ENCODE measurements at regions not wholly inside any gene's neighbourhood (a gene's known extent, or its start where the extent isn't known, plus 50 kb on each side); places are given as distances from the start of the nearest gene placed in this dataset.

GRCh38 chr1:94693029-94693428, 127.1 kb upstream of the SLC44A3 start:
- H3K36me3 Mint-ChIP-seq (ENCODE audit: low read depth): no peaks in the 10 kb centered on the region

GRCh38 chr1:94688646-94689045, 131.5 kb upstream of the SLC44A3 start:
- no peaks in the 10 kb centered on the region for H3K4me1 Mint-ChIP-seq (ENCODE audit: low read depth)
- no peaks in the 10 kb centered on the region for H3K36me3 Mint-ChIP-seq (ENCODE audit: low read depth)
- no peak overlapping the region for H3K4me3 Mint-ChIP-seq (ENCODE audit: low read depth)

More at GRCh38 chr1:94693029-94693428, 127.1 kb upstream of the SLC44A3 start:
- intact Hi-C loops (cut with micrococcal nuclease): no loop called here
- Mint-ChIP-seq H3K4me1 (ENCODE audit: low read depth) (no peaks in the 10 kb centered on the region), H3K4me3 (ENCODE audit: low read depth) (no peak overlapping the region), H3K9me3 (no peaks in the 10 kb centered on the region), H3K27ac (no peak overlapping the region), H3K27me3 (ENCODE audit: low read depth) (peaks cover 21% of the 10 kb centered on the region)
- no peak for DNase-seq (ENCODE audit: low spot score)

GRCh38 chr1:94686882-94687281, 133.3 kb upstream of the SLC44A3 start:
- no peak for DNase-seq (ENCODE audit: low spot score)
- Mint-ChIP-seq H3K27me3 (ENCODE audit: low read depth) (peaks cover 3% of the 10 kb centered on the region), H3K27ac (no peak overlapping the region), H3K36me3 (ENCODE audit: low read depth) (no peaks in the 10 kb centered on the region), H3K9me3 (no peaks in the 10 kb centered on the region), H3K4me3 (ENCODE audit: low read depth) (no peak overlapping the region), H3K4me1 (ENCODE audit: low read depth) (no peaks in the 10 kb centered on the region)
- intact Hi-C loops (cut with micrococcal nuclease): no loop called here

More at GRCh38 chr1:94688646-94689045, 131.5 kb upstream of the SLC44A3 start:
- no peak for DNase-seq (ENCODE audit: low spot score)
- Mint-ChIP-seq H3K27me3 (ENCODE audit: low read depth) (peaks cover 3% of the 10 kb centered on the region), H3K27ac (no peak overlapping the region), H3K9me3 (no peaks in the 10 kb centered on the region)
- intact Hi-C loops (cut with micrococcal nuclease): no loop called here

- no peaks in the 10 kb centered on the region for H3K4me1 Mint-ChIP-seq (ENCODE audit: low read depth)
- no peak overlapping the region for H3K4me3 Mint-ChIP-seq (ENCODE audit: low read depth)
- DNase-seq (ENCODE audit: low spot score): no peak
- H3K36me3 Mint-ChIP-seq (ENCODE audit: low read depth): no peaks in the 10 kb centered on the region
- H3K27me3 Mint-ChIP-seq (ENCODE audit: low read depth): peaks cover 5% of the 10 kb centered on the region
- H3K9me3 Mint-ChIP-seq: no peaks in the 10 kb centered on the region
- H3K27ac Mint-ChIP-seq: no peak overlapping the region
- intact Hi-C loops (cut with micrococcal nuclease): no loop called here
Observed at GRCh38 chr1:94684690-94685250, 135.4 kb upstream of the SLC44A3 start.

- no peak overlapping the region for H3K4me3 Mint-ChIP-seq (ENCODE audit: low read depth)
- no peaks in the 10 kb centered on the region for H3K36me3 Mint-ChIP-seq (ENCODE audit: low read depth)
- no peaks in the 10 kb centered on the region for H3K9me3 Mint-ChIP-seq
- intact Hi-C loops (cut with micrococcal nuclease): no loop called here
- H3K4me1 Mint-ChIP-seq (ENCODE audit: low read depth): no peaks in the 10 kb centered on the region
- H3K27me3 Mint-ChIP-seq (ENCODE audit: low read depth): peaks cover 3% of the 10 kb centered on the region
- no peak overlapping the region for H3K27ac Mint-ChIP-seq
- no peak for DNase-seq (ENCODE audit: low spot score)
Observed at GRCh38 chr1:94683886-94684285, 136.3 kb upstream of the SLC44A3 start.

- H3K27ac Mint-ChIP-seq: no peak overlapping the region
- peaks cover 4% of the 10 kb centered on the region for H3K27me3 Mint-ChIP-seq (ENCODE audit: low read depth)
- H3K36me3 Mint-ChIP-seq (ENCODE audit: low read depth): no peaks in the 10 kb centered on the region
- no peaks in the 10 kb centered on the region for H3K9me3 Mint-ChIP-seq
- DNase-seq (ENCODE audit: low spot score): no peak
- intact Hi-C loops (cut with micrococcal nuclease): no loop called here
- H3K4me1 Mint-ChIP-seq (ENCODE audit: low read depth): no peaks in the 10 kb centered on the region
- H3K4me3 Mint-ChIP-seq (ENCODE audit: low read depth): no peak overlapping the region
Observed at GRCh38 chr1:94680039-94680377, 138.4 kb upstream of the F3 start.

- Mint-ChIP-seq H3K27me3 (ENCODE audit: low read depth) (peaks cover 3% of the 10 kb centered on the region), H3K9me3 (no peaks in the 10 kb centered on the region), H3K36me3 (ENCODE audit: low read depth) (no peaks in the 10 kb centered on the region), H3K27ac (no peak overlapping the region), H3K4me1 (ENCODE audit: low read depth) (no peaks in the 10 kb centered on the region), H3K4me3 (ENCODE audit: low read depth) (no peak overlapping the region)
- intact Hi-C loops (cut with micrococcal nuclease): no loop called here
- DNase-seq (ENCODE audit: low spot score): no peak
Observed at GRCh38 chr1:94679332-94680038, 137.9 kb upstream of the F3 start.

- no peaks in the 10 kb centered on the region for H3K9me3 Mint-ChIP-seq
- no peaks in the 10 kb centered on the region for H3K36me3 Mint-ChIP-seq (ENCODE audit: low read depth)
- intact Hi-C loops (cut with micrococcal nuclease): no loop called here
- H3K4me1 Mint-ChIP-seq (ENCODE audit: low read depth): no peaks in the 10 kb centered on the region
- no peak overlapping the region for H3K27ac Mint-ChIP-seq
- H3K4me3 Mint-ChIP-seq (ENCODE audit: low read depth): no peak overlapping the region
- no peak for DNase-seq (ENCODE audit: low spot score)
- peaks cover 3% of the 10 kb centered on the region for H3K27me3 Mint-ChIP-seq (ENCODE audit: low read depth)
Observed at GRCh38 chr1:94678202-94678848, 136.8 kb upstream of the F3 start.

- H3K36me3 Mint-ChIP-seq (ENCODE audit: low read depth): no peaks in the 10 kb centered on the region
- no peaks in the 10 kb centered on the region for H3K4me1 Mint-ChIP-seq (ENCODE audit: low read depth)
- intact Hi-C loops (cut with micrococcal nuclease): no loop called here
- H3K9me3 Mint-ChIP-seq: no peaks in the 10 kb centered on the region
- H3K27me3 Mint-ChIP-seq (ENCODE audit: low read depth): peaks cover 3% of the 10 kb centered on the region
- H3K27ac Mint-ChIP-seq: no peak overlapping the region
- no peak overlapping the region for H3K4me3 Mint-ChIP-seq (ENCODE audit: low read depth)
- DNase-seq (ENCODE audit: low spot score): no peak
Observed at GRCh38 chr1:94677714-94678113, 136.2 kb upstream of the F3 start.

GRCh38 chr1:94677087-94677486, 135.5 kb upstream of the F3 start:
- intact Hi-C loops (cut with micrococcal nuclease): no loop called here
- Mint-ChIP-seq H3K4me1 (ENCODE audit: low read depth) (no peaks in the 10 kb centered on the region), H3K4me3 (ENCODE audit: low read depth) (no peak overlapping the region)

GRCh38 chr1:94676686-94677085, 135.1 kb upstream of the F3 start:
- intact Hi-C loops (cut with micrococcal nuclease): no loop called here
- Mint-ChIP-seq H3K9me3 (no peaks in the 10 kb centered on the region), H3K27ac (no peak overlapping the region), H3K36me3 (ENCODE audit: low read depth) (no peaks in the 10 kb centered on the region), H3K4me3 (ENCODE audit: low read depth) (no peak overlapping the region), H3K4me1 (ENCODE audit: low read depth) (no peaks in the 10 kb centered on the region), H3K27me3 (ENCODE audit: low read depth) (peaks cover 3% of the 10 kb centered on the region)
- no peak for DNase-seq (ENCODE audit: low spot score)

More at GRCh38 chr1:94677087-94677486, 135.5 kb upstream of the F3 start:
- no peaks in the 10 kb centered on the region for H3K36me3 Mint-ChIP-seq (ENCODE audit: low read depth)
- peaks cover 3% of the 10 kb centered on the region for H3K27me3 Mint-ChIP-seq (ENCODE audit: low read depth)
- H3K9me3 Mint-ChIP-seq: no peaks in the 10 kb centered on the region
- H3K27ac Mint-ChIP-seq: no peak overlapping the region
- no peak for DNase-seq (ENCODE audit: low spot score)

- H3K27ac Mint-ChIP-seq: no peak overlapping the region
- no peaks in the 10 kb centered on the region for H3K9me3 Mint-ChIP-seq
- no peak overlapping the region for H3K4me3 Mint-ChIP-seq (ENCODE audit: low read depth)
- H3K4me1 Mint-ChIP-seq (ENCODE audit: low read depth): no peaks in the 10 kb centered on the region
- DNase-seq (ENCODE audit: low spot score): no peak
- intact Hi-C loops (cut with micrococcal nuclease): no loop called here
- no peaks in the 10 kb centered on the region for H3K36me3 Mint-ChIP-seq (ENCODE audit: low read depth)
- peaks cover 2% of the 10 kb centered on the region for H3K27me3 Mint-ChIP-seq (ENCODE audit: low read depth)
Observed at GRCh38 chr1:94675373-94675772, 133.8 kb upstream of the F3 start.

- H3K9me3 Mint-ChIP-seq: no peaks in the 10 kb centered on the region
- intact Hi-C loops (cut with micrococcal nuclease): no loop called here
- H3K27me3 Mint-ChIP-seq (ENCODE audit: low read depth): peaks cover 4% of the 10 kb centered on the region
- H3K4me3 Mint-ChIP-seq (ENCODE audit: low read depth): no peak overlapping the region
- H3K36me3 Mint-ChIP-seq (ENCODE audit: low read depth): no peaks in the 10 kb centered on the region
- H3K27ac Mint-ChIP-seq: no peak overlapping the region
- no peak for DNase-seq (ENCODE audit: low spot score)
- no peaks in the 10 kb centered on the region for H3K4me1 Mint-ChIP-seq (ENCODE audit: low read depth)
Observed at GRCh38 chr1:94674876-94675275, 133.3 kb upstream of the F3 start.

Measured in activated T-helper 2 cell treated with anti-CD3 and anti-CD28 coated beads, Interferon-gamma antibody, Interleukin-2, Interleukin-4, amounts not matched to agents 10 μg/mL and 5 μg/mL and 100 μg/mL, durations not matched to agents 14 hours and 24 hours and 36 hours (primary cell).